Fibroblast of upper back skin (primary cell): ENCODE measurements at regions not wholly inside any gene's neighbourhood (a gene's known extent, or its start where the extent isn't known, plus 50 kb on each side); places are given as distances from the start of the nearest gene placed in this dataset.

Source experiments
- DNase-seq: peaks from one replicate; pipeline ENCODE4 v3.0.0-alpha.2; 2013

GRCh38 chr14:71834284-71835204 lies 97.7 kb upstream of the RGS6 start:
- no peak for DNase-seq

DNA sequence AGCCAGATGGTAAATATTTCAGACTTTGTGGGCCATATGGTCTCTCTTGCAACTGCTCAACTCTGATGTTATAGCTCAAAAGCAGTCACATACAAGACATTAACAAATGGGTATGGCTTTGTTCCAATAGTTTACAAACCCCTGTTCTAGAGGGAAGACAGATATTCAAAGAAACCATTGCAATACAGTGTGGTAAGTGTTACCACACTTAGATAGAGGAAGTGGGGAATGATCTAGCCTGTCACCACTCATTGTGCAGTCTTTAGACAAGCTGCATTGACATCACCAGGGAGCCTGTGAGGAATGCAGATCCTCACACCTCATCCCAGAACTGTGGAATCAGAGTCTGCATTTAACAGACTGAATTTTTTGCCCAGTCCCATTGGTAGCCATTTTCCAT lies 80.0 kb upstream of the RGS6 start:
- peak; percentile 24 for DNase-seq

- peak; percentile 70 for DNase-seq
Observed at GRCh38 chr14:71855399-71856036, 76.7 kb upstream of the RGS6 start.

DNA sequence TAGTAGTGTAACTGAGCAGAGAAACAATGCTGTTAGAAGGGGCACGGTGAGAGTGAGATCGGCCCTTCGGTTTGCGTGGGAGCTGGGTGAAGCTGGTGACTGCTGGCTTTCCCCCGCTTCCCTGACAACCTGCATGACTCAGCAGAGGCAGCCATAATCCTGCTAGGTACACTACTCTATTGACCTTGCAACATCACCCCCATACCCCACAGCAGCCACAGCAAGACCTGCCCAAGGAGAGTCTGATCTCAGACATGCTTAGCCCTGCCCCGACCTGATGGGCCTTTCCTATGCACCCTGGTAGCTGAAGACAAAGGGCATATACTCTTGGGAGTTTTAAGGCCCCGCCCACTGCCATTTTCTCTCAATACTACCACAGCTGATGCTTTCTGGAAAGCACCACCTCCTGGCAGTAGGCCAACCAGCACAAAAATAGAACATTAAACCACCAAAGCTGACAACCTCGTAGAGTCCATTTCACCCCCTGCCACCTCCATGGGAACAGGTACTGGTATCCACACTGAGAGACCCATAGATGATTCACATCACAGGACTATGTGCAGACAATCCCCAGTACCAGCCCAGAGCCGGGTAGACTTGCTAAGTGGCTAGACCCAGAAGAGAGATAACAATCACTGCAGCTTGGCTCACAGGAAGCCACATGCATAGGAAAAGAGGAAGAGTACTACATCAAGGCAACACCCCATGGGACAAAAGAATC lies 75.9 kb upstream of the RGS6 start:
- DNase-seq: no peak

DNA sequence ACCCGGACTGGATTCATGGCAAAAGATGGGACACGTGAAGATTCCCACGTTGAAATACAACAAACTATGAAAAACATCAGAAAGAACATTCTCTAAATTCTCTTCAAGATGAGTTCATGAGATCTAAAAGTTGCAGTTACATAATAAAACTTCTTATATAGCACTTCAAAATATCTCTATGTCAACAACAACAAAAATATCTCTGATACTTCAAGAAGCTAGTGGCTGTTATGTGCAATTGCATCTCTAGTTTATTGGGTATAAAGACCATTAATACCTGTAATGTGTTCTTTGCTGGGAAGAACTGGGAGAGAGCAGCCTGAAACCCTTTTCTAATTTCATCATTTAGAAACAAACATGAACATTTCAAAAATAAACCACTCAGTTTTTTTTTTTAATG lies 69.2 kb upstream of the RGS6 start:
- no peak for DNase-seq

DNA sequence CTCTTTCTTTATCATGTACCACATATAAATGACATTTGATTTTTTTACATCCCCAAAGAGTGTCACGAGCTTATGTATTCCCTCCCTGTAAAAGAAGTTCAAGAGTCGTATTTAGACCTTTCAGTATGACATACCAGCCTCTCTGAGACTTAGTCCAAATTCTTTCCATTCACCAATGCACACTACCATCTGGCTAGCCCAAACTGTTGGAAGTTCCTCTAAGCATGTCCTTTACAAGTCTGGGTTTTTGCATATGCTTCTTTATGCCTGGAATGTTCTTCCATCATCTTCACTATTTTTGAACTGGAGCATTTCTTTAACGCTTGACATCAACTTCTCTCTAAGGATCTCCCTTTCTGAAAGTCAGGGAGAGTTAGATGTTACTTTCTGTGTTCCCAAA lies 68.5 kb upstream of the RGS6 start:
- no peak for DNase-seq
